Forelimb muscle (tissue), 1 donor: ENCODE measurements at regions not wholly inside any gene's neighbourhood (a gene's known extent, or its start where the extent isn't known, plus 50 kb on each side); places are given as distances from the start of the nearest gene placed in this dataset.
"Not testable (repeated sequence)": the region's sequence is repeated elsewhere in the genome, so short reads cannot be mapped to it uniquely, and the experiment has no call there.

ENCODE experiments used
- DNase-seq: peaks from one replicate; pipeline ENCODE4 v3.0.0-alpha.2; 2013; ENCODE audit warnings: low read depth

DNA sequence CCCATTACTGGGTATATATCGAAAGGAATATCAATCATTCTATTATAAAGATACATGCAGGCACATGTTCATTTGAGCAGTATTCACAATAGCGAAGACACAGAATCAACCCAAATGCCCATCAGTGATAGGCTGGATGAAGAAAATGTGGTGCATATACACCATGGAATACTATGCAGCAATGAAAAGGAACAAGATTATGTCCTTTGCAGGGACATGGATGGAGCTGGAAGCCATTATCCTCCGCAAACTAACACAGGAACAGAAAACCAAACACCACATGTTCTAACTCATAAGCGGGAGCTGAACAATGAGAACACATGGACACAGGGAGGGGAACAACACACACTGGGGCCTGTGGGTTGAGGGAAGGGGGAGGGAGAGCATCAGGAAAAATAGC lies 434.3 kb downstream of the BUD13 start:
- not testable (repeated sequence) for DNase-seq

DNA sequence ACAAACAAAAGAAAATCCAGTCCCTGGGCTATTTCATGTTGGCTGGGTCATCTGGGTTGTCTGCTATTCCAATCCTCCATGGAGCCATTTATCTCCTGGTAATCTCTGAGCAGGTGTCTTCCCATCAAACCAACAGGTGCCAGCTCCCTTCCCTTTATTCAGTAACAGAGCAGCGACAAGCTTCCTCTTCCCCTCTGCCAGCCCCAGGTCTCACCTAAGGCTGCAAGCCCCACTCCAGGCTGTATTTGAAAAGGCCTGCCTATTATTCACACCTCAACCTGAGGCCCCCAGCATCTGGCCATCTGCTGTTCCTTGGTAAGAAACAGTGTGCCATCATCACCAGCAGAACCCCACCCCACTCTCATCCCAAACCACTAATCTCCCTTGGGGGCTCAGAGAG lies 436.2 kb downstream of the BUD13 start:
- DNase-seq, result no peak

DNA sequence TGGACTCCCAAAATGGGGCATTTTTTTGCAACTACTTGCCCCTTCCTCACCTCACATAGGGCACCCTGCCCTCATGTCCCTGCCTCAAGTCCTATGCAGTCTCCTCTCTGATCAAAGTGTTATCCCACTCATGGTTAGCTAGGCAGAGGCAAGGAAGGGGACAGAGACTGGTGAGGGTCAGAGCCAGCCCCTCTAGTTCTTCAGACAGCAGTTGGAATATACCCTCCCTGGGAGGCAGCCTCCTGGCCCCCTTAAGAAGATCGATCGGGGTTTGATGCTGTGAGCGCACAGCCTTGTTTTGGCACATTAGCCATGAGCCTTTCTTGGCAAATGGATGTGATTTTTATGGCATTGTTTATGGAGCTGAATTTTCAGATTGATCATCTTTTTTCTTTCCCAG lies 436.9 kb downstream of the BUD13 start:
- DNase-seq, result no peak

DNA sequence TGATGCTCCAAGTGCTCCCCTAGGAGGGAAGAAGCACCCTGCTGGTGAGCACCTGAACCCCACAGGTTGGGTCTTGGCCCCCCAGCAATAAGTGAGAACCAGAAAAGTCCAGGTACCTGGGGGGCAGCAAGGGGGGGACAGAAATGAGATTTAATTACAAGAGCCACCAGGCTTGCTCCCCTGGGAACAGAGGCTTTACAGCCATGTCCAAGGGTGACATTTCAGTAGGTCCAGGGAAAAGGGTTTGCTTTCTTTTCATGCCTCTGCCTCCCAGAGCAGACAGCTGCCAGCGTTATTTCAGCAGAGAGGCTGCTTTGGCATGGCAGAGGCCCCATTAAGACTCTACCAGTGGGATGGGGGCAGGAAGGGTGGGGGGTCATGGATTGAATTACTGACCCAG lies 437.7 kb downstream of the BUD13 start:
- no peak for DNase-seq

DNA sequence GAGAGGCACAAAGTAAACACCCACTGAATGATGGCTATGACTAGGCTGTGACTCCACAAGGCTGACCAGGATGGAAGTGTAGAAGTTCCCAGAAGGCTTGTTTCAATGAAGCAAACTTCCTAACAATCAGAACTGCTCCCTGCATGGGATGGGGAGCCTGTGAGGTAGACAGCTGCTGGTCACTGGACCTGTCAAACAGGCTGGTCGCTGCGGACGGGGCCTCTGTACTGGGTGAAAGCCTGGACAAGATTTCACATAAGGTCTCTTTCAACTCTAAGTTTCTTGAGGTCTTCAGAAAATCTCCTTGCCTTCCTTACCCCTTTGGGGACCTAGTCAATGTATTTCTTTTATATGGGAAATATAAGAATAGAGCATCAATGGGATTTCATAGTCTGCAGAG lies 438.2 kb downstream of the BUD13 start:
- no peak for DNase-seq

DNA sequence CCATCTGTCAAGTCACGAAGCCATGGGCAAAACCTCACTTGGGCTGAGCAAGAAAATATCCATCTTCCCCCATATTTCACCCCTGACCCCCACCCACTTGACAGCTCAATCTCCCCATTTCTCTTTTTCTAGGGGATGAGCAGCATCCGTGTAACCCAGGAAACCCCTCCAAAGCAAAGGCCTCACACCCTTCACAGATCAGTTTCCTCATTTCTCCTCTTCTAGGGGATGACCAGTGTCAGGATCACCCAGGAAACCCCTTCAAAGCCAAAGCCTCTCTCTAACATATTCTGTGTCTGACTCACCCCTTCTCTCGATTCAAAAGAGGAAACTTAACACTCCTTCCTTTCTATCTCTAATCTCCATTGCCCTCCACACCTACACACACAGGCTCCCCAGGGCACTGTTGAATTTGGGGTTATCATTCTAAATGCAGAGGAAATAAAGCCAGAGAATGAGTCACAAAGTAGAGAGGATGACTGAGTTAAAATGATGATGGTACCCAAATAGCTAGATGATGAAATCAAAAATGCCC lies 439.7 kb downstream of the BUD13 start:
- DNase-seq, result no peak

DNA sequence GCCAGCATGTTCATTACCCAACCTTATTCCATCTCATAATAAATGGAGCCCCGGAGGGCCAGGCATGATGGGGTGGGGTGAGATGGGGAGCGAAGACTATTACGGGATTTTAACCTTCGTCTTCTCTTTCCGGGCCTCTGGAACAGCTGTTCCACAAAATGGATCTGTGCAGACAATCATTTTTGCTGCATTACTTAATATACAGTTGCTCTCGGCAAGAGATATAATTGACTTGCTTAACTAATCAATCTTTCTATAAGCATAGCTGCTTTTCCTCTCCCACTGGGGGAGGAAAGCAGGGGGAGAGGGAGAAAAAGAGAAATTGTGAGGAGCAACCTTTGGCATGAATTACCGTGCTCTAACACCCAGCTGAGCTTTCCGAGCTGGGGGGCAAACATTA lies 440.4 kb downstream of the BUD13 start:
- no peak for DNase-seq

DNA sequence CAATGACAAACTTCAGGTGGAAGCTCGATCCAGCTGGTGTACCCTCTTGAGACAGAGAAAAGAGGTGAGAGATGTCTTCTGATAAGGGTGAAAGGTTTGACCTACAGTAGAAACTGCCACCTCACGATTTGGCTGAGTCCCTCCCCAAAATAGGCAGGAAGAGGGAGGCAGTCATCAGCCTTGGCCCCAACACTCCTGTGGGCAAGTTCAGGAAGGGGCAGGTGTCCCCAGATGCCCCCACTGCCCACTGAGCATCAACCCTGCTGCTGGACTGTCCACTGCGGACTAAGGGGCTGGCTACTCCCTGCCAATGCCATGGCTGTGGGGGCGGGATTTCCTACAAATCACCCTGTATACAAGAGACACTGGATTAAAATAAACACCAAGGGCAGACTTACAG lies 441.4 kb downstream of the BUD13 start:
- DNase-seq, result no peak

DNA sequence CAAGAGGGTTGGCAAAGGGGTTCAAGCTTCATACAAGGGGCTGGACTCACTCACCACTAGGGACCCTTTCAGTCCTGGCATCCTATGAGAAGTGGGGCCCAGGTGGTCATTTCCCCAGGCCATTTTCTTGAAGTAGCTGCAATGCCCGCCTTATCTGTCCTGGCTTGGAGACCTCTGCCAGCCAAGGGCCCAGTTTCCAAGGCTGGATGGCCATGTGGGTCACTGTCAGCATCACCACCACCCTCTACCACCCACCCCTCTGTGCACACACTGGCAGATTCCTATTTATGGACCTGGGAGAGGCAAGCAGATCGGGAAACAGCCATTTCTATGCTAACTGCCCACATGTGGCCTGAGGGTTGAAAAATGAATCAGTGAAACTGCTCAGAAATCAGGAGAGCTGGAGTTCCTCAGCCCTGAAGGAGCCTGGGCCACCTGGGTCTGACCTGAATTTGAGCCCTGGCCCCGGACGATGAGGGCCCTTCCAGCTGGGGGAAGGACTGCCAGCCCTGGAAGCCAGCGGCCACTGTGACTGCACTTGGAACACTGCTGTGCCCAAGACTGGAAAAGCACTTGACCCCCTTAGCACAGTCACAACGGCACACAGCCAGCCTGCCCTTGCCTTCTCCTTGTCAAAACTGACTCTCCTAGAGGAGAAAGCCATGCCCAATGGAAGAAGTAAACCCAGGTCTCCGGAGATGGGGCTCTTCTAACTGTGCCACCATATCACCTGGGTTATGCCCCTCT lies 442.2 kb downstream of the BUD13 start:
- no peak for DNase-seq

DNA sequence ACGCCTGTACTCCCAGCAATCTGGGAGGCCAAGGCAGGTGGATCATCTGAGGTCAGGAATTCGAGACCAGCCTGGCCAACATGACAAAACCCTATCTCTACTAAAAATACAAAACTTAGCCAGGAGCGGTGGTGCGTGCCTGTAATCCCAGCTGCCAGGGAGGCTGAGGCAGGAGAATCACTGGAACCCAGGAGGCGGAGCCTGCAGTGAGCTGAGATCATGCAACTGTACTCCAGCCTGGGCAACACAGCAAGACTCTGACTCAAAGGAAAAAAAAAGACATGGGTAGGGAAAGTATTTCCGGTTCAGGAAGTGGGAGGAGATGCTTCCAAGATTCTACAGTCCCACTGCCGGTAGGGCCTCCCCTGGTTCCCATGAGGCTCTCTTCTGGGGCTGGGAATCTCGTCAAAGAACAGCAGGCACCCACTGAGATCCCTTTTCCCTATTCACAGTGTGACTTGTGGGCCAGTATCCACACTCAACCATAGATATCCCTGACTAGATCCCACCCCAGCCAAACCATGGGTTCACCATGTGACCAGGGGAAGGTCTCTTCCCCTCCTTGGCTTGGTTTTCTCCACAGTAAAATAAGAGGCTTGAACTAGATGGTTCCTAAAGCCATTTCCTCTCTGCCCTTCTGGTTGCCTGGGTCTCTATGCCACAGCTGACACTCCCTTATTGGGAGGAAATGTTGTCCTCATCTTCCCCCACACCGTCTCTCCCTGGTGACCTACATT lies 443.3 kb downstream of the BUD13 start:
- no peak for DNase-seq

DNA sequence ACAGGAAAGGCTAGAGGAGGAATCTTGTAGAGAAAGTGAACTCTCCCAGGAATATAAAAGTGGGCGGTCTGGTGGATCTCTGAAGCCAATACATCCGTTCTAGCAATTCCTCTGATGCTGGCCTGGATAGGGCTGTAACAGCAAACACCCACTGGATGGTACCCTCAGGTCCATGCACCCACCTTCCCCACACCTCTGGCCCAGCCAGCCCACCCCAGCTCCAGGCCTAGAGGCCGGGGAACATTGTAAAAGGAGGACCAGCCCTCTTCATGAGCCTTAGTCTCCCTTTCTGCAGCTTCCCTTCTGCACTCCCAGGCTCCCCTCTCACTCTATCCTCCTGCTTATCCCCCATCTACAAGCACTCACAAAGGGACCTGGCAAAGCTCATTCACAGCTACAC lies 443.9 kb downstream of the BUD13 start:
- no peak for DNase-seq

DNA sequence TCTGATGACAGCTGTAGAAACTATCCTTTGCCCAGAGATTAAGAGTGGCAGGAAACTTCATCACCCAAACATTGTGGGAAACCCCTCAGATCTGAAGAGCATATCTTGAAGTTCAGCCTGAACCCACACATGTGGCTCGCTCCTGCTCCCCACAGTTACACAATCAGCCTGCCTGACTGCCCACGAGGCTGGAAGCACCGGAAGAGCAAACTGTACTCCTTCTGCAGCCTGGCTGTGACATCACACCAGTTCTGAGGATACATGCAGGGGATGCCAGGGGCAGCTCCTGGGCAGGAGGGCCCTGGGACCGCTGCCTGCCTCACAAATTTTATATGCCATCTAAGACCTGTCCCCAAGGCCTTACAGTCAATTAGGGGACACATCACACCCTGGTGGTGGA lies 444.4 kb downstream of the BUD13 start:
- DNase-seq, result no peak

DNA sequence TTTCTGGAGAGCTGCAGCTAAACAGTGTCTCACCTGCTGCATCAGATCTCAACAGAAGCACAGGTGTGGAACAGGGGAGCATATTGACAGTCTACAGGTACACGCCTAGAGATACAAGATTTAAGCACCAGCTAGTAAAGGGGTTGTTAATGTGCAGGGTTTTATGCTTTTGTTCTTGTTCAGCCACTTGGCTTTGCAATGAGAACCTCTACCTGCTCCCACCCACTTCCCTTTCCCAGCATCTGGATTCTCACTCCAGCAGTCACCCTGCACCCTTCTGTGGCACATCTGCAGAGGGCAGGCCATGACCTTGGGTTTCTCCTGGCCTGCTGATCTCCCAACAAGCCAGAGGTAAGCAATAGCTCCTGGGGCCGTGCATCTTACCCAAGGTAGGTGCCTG lies 446.6 kb downstream of the BUD13 start:
- DNase-seq, result no peak

DNA sequence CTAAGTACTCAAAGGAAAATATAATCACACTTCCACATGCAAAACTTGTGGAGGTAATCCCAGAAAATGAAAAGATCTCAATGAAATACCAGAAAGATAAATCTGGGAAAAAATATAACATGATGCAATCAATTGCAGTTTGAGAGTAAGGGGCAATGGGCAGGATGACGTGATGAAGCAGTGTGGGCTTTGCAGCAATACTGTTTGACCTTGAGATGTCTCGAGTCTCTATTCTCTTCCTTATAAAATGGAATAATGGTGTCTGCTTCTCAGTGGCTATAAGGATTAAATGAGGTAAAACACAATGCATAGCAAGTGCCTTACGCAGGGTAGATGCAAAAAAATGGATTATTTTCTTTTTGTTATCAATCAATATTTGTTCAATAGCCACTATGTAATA lies 447.5 kb downstream of the BUD13 start:
- DNase-seq, result no peak

DNA sequence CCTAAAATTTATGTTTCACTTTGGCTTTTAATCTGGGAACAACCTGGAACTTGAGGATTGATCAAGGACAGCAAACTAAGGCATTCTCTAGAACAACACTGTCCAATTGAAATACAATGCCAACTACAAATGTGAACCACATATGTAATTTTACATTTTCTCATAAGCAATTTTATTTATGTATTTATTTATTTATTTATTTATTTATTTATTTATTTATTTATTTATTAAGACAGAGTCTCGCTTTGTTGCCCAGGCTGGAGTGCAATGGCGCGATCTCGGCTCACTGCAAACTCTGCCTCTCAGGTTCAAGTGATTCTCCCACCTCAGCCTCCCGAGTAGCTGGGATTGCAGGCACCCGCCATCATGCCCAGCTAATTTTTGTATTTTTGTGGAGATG lies 448.7 kb downstream of the BUD13 start:
- not testable (repeated sequence) for DNase-seq

DNA sequence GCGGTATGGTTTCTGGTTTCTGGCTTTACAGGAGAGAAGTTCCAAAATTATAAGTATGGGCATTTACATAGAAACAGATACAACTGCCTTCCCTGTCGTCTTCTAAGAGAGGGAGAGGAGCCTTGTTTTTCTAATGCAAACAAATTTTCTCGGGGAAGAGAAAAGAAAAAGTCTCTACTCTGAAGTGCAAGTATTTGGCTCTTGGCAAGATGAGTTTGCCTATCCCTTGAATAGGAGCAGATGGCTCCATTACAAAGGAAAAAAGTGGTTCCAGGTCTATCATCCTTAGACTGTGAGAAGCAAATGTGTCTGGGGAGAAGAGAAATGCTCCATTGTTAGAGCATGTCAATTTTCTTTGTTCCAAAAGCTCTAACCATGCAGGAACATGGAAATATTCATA lies 455.6 kb downstream of the BUD13 start:
- DNase-seq, result no peak

DNA sequence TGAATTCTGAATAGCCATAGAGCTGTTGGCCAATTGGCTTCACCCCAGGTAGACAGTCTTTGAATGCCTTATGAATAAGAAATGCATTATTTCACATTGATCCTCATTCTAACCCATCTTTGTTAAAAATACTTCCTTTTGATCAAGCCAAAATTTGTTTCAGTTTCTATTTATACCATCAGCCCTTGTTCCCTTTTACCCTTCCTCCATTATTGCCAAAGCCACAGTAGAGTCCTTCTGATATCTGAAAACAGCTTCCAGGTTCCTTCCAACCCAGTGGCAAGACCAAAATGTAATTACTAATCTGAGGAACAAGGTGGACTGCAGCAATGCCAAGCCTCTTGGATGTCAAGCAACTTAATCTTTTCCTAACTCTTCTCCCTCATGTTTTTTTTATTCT lies 458.8 kb downstream of the BUD13 start:
- DNase-seq, result no peak

DNA sequence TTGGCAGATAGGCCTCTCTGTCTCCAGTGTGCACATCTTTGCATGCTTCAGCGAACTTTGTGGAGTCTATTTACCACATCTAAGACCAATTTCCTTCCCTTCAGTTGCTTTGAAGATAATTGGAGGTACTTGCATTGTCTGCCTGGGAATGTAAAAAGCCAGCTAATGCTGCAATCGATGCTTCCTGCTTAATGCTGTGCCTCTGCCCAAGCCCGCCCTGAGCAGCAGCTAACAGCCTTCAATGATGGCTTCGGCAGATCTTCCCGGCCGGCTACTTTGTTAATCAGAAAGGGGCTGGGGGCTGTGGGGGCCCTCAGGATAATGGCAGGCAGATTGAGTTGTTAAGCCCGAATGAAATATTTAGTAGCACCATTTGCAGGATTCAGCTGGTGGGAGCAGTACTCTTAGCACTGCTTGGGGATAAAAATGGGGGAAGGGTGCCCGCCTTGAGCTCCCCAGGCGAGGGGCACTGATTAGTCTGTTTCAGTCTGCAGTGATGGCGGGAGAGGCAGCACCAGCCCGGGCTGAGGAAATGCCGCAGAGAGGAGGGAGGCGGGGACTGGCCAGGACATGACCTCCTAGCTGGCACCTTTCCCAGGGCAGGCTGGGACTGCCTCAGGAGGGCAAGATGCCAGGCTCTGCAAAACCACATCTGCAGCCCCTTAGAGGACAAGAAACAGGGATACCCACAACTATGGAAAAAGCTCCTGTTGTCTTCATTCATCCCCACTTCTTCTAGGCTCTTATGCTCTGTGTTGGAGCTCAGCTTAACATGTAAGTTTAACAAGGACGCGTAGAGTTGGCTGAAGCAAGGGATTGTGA lies 460.0 kb downstream of the BUD13 start:
- no peak for DNase-seq

DNA sequence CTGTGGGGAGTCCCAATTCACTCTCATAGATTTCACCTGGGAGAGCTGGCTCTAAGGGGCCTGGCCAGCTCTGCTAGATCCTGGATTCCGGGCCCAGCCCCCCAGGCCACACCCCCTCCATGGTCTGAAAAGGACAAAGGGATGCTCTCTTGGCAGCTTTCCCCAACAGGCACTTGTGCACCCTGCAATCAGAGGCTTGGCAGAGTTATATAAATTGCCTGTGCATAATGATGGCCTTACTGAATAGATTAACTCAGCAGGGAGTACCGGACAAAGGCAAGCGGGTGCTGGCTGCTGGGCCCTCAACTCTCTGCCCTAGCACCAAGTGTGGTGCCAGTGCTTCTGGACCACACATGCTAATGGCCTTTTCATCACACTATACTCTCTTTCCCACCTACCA lies 461.6 kb downstream of the BUD13 start:
- no peak for DNase-seq

DNA sequence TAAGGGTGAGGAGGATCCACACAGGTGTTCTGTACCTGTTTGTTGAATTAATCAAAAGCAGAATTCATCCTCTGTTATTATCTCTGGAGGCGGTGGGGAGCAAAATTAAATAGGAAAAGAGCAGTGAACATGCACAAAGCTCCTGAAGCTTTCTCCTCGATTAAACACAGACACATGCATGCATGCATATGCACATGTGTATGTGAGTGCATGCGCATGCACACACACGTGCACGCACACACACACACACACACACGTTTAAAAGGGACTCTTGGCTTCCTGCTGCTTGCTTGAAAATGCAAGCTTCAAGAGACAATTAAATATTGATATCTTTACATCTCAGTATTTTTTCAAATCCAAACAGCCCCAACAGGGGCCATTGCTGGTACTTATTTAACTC lies 462.1 kb downstream of the BUD13 start:
- DNase-seq, result no peak

DNA sequence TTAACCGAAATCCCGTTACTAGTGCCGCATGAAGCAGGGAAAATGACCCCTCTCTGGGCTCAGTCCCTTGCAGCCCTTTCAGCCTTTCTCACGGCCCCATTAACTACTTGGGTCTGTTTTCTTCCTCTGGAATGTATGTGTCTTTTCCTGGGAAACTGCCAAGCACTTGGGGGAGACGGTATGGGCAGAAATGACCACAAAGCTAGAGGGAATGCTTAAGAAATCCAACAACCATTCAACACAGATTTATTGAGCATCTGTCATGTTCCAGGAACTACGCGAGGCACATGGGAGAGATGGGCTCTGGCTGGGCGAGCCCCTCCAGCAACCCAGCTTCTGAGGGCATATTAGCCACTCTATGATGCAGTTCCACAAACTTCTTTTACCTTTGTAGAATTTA lies 462.6 kb downstream of the BUD13 start:
- DNase-seq, result no peak

DNA sequence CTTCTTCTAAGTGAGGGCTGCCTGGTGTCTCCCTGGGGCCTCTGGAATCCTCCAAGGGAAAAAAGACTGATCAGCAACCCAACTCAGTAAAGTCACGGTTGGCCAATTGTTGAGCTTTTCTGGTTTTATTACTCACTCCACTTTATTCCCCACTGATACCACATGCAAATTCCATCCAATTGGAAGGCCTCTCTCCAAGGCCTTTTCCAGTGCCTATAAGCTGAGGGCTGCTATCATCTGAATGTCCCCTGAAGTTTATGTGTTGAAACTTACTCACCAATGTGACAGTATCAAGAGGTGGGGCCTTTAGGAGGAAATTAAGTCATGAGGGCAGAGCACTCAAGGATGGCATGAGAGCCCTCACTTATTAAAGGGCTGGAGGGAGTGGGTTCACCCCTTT lies 463.3 kb downstream of the BUD13 start:
- DNase-seq, result no peak

DNA sequence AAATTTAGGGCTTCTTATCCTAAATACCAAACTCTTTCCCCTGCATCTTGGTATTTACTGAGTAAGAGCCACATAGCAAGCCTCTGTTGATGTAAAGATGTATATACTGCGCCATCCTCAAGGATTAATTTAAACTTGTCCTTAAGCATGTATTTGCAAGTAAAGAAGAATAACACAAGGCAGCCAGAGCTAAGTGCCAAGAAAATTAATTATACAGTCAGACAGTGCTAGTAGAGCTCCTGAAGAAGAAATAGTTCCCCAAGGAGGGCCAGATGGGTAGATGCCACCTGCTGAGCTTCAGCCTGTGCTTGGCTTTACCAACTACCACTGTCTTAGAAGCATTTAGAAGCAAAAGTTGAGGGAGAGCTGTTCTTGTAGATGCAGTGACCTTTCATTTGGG lies 470.0 kb downstream of the BUD13 start:
- DNase-seq, result no peak
